ENCODE measurements at regions not wholly inside any gene's neighbourhood (a gene's known extent, or its start where the extent isn't known, plus 50 kb on each side); places are given as distances from the start of the nearest gene placed in this dataset.

DNA sequence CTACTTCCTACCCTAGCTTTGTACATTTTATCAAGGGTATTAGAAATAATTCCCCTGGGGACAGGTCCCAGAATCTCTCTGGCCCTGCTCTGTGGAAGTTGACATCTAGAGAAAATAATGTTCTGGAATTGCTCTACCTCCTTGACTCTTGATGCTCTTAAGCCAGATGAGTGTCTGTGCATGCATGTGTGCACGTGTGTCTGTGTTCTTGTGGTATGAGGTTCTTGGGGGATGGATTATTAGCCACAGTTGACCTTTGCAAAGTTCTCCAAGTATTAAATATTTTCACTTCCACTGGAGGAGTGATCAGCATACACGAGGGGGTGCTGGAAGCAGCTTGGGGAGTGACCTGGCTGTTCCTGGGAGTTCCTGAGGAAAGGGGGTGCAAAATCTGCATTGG is 61.2 kb upstream of the PELI1 start:
- Histone ChIP-seq H3K4me2 (ENCODE audit: insufficient read depth in 1 of 2, low read depth in 2 of 2, low read length in 2 of 2) (no peak overlapping the region), H3K9ac (replicated peaks in 1 of 4; ENCODE audit: extremely low read depth in 1 of 4, low read depth in 3 of 4, low read length in 3 of 4) (no peak overlapping the region), H4K91ac (replicated peaks; ENCODE audit: insufficient read length, low read length) (no peak overlapping the region), H3K27me3 (replicated peaks in 1 of 4; ENCODE audit: control insufficient read depth in 3 of 4, extremely low read depth in 1 of 4, insufficient read depth in 3 of 4, low read length in 3 of 4) (no peaks in the 10 kb centered on the region), H3K9me3 (ENCODE audit: insufficient read depth in 2 of 2, low read depth in 1 of 2, low read length in 1 of 2) (no peaks in the 10 kb centered on the region), H2BK5ac (ENCODE audit: low read depth, low read length) (no peak overlapping the region), H3K56ac (replicated peaks; ENCODE audit: insufficient read length, low read depth, low read length) (no peak overlapping the region), H3K79me2 (ENCODE audit: control insufficient read depth in 1 of 2, insufficient read depth in 2 of 2, low read length in 2 of 2) (no peaks in the 10 kb centered on the region), H3K4me1 (replicated peaks in 1 of 4; ENCODE audit: control insufficient read depth in 3 of 4, insufficient read depth in 4 of 4, low read length in 3 of 4) (peaks cover 6 to 11% (median 9%) of the 10 kb centered on the region in 4 experiments; a peak in 5 of 7 replicates), H3K36me3 (ENCODE audit: control insufficient read depth in 2 of 4, insufficient read depth in 4 of 4, low read length in 3 of 4) (no peaks in the 10 kb centered on the region), H4K5ac (ENCODE audit: insufficient read length, low read depth, low read length) (no peak overlapping the region), H3K23me2 (ENCODE audit: low read depth, low read length) (no peaks in the 10 kb centered on the region), H2BK15ac (ENCODE audit: low read length) (peak overlapping the region; percentile 61; the same call in 1 of the 2 replicates), H3K14ac (ENCODE audit: insufficient read length) (no peak overlapping the region), H4K20me1 (replicated peaks in 1 of 2; ENCODE audit: control insufficient read depth in 1 of 2, insufficient read depth in 2 of 2, low read length in 2 of 2) (no peaks in the 10 kb centered on the region), H2AK5ac (ENCODE audit: low read depth, low read length) (no peak overlapping the region), H3K4ac (replicated peaks; ENCODE audit: insufficient read length, low read depth, low read length) (no peak overlapping the region), H2BK120ac (replicated peaks; ENCODE audit: low read depth, low read length) (no peak overlapping the region), H2BK20ac (ENCODE audit: low read length) (no peak overlapping the region), H3K18ac (ENCODE audit: extremely low read depth, low read length) (no peak overlapping the region), H2AFZ (ENCODE audit: low read length) (no peak overlapping the region), H3K79me1 (ENCODE audit: low read depth, low read length) (no peaks in the 10 kb centered on the region), H3K4me3 (ENCODE audit: extremely low read depth in 1 of 4, insufficient read depth in 2 of 4, low read depth in 3 of 4, low read length in 4 of 4) (no peak overlapping the region), H4K8ac (ENCODE audit: extremely low read depth, insufficient read depth, low read length) (no peak overlapping the region), H2BK12ac (ENCODE audit: low read depth, low read length) (no peak overlapping the region), H3K27ac (ENCODE audit: low read depth, low read length) (no peak overlapping the region), H3K23ac (ENCODE audit: insufficient read length) (no peak overlapping the region)
- POLR2A ChIA-PET (ENCODE audit: partially characterized antibody) = interaction anchor here (1.0 to 1.7 kb wide), 2 partner anchors 10 to 11 kb away, joined by 3 to 6 read pairs; no protein-coding TSS in a partner anchor
- TF ChIP-seq RFX5 (IDR thresholded peaks at IDR 0.05; ENCODE audit: borderline replicate concordance, low read depth, low read length) = no peak
- TF ChIP-seq CHD1 (IDR thresholded peaks at IDR 0.05; ENCODE audit: low read depth, low read length) = no peak
- no peak for TF ChIP-seq HDAC6 (IDR thresholded peaks at IDR 0.05; ENCODE audit: low read depth, low read length)
- DNase-seq (ENCODE audit: low read depth in 1 of 2, low spot score in 2 of 2) = no peak
- CTCF ChIA-PET (ENCODE audit: partially characterized antibody) = interaction anchor here (0.7 to 1.7 kb wide), 2 partner anchors 10 to 125 kb away, joined by 3 to 5 read pairs; no protein-coding TSS in a partner anchor
- no peak for FAIRE-seq
- 71% methylated on average over 2 of the region's 2 CpGs; no CpG with 5 or more reads in 1 of the 2 experiments for WGBS, 2 experiments (ENCODE audit: extremely low coverage in 1 of 2, insufficient coverage in 1 of 2, insufficient read length in 1 of 2, insufficient replicate concordance in 2 of 2, low coverage in 1 of 2, low lambda C conversion rate in 2 of 2, missing lambda C conversion rate in 1 of 2)

Data from H1 (cell line).